Upper lobe of left lung (tissue), 4 donors: ENCODE measurements at regions not wholly inside any gene's neighbourhood (a gene's known extent, or its start where the extent isn't known, plus 50 kb on each side); places are given as distances from the start of the nearest gene placed in this dataset.

Source experiments
- CTCF ChIP-seq, 6 experiments: fragments of 450-650 bp in 4 of 6; fragments of 200-600 bp in 2 of 6; sonication (generic) in 2 of 6; IDR thresholded peaks; one replicate each; pipeline ENCODE4 v1.5.1; 2016 to 2019; ENCODE audit warnings: antibody characterized with exemption in 6 of 6
- EP300 ChIP-seq, 4 donors: sonication (generic); formaldehyde crosslinking; IDR thresholded peaks; one replicate each; pipeline ENCODE4 v1.5.1; 2017; ENCODE audit warnings: antibody characterized with exemption in 4 of 4, control low read depth in 2 of 4
- POLR2A ChIP-seq, 4 donors: fragments of 450-650 bp; IDR thresholded peaks; one replicate each; pipeline ENCODE4 v1.5.1; 2016 to 2017; ENCODE audit warnings: antibody characterized with exemption in 4 of 4, mild to moderate bottlenecking in 2 of 4

GRCh38 chr12:127820846-127821245, 446.1 kb upstream of the TMEM132C start:
- no peak for TF ChIP-seq EP300 (IDR thresholded peaks at IDR 0.05)
- no peak for TF ChIP-seq POLR2A (IDR thresholded peaks at IDR 0.05)
- TF ChIP-seq CTCF (IDR thresholded peaks at IDR 0.05): no peak
